Hematopoietic multipotent progenitor cell treated with erythropoietin and hydrocortisone succinate and interleukin-3 and kit ligand, for 15 days (in vitro differentiated cells): ENCODE measurements at regions not wholly inside any gene's neighbourhood (a gene's known extent, or its start where the extent isn't known, plus 50 kb on each side); places are given as distances from the start of the nearest gene placed in this dataset.

Source experiments
- DNase-seq: peaks from one replicate; pipeline ENCODE4 v3.0.0-alpha.2; 2015; ENCODE audit warnings: low spot score

DNA sequence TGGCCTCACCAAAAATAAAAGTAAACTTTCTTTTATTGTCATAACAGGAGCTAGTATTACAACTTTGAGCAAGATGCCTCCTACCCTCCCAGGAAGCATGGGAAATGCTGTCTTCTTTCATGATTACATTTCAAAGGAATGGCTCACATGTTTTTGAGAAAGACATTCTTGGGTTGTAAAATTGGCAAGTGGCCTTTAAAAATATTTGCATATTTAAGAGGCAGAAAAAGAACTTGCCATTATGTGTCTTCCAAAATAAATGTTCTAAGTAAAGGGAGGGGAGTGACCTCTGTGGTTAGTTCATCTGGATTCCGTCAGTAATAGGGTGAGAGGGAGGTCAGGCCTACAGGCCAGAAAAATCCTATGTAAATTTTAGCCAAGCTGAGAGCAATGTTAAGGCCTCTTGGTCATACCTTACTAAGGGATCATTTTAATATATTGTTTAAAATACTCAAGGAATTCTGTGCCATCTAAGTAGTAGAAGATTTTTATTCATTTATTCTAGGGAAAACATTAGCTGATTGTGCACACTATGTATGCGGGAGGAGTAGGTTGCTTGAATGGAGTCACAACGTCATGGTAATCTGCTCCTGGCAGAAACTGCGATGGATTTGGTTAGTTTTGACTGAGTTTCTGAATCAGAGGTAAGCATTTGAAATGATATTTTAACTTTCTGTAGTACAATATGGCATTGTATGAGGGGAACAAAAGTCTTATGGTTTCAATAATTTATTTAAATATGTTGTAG is 1485.7 kb upstream of the CDH9 start:
- DNase-seq, result no peak

GRCh38 chr5:28523416-28523815 is 1485.0 kb upstream of the CDH9 start:
- no peak for DNase-seq

GRCh38 chr5:28517691-28518090 is 1479.3 kb upstream of the CDH9 start:
- DNase-seq, result no peak

GRCh38 chr5:28516722-28517121 is 1478.3 kb upstream of the CDH9 start:
- no peak for DNase-seq

- DNase-seq, result no peak
Observed at GRCh38 chr5:28512648-28513047, 1474.3 kb upstream of the CDH9 start.

DNA sequence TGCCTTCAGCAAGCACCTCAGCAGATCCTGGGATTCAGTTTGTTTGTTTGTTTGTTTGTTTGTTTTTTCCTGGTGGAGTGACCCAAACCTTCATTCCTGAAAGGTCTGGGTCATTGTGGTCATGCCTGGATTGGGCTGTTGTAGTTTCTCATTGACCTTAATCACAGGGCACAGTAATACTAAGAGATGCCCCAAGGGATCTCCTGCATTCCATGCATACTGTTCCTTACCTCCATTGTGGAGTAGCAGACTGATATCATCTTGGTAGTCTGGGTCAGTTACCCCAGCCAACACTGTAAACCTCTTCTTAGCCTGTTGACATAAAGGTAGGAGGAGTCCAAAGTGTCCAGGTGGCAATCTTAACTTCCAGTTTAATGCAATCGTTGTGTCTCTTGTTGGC is 1466.7 kb upstream of the CDH9 start:
- no peak for DNase-seq

GRCh38 chr5:28500511-28500910 is 1462.1 kb upstream of the CDH9 start:
- DNase-seq, result no peak

DNA sequence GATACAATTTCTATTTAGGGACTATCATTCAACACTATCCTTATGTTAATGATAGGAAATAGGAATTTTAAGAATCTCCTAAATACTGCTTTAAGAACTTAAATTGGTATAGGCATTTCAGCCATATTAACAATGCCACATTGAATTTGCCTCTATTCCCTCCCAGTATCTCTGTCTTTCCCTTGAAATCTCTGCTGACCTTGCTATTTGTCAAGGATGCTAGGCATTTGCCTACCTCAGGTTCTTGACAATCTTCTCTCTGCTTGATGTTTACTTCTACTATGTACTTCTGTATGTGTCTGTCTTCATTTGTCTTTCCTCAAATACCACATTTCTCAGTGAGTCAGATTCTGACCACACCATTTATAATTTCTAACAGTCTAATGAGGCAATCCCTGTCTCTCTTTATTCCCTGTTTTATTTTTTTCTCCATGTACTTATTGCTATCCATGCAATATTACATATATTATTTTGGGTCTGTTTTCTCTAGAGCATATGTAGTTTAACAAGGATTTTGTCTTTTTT is 1461.4 kb upstream of the CDH9 start:
- no peak for DNase-seq

GRCh38 chr5:28495876-28496275 is 1457.5 kb upstream of the CDH9 start:
- no peak for DNase-seq

- no peak for DNase-seq
Observed at GRCh38 chr5:28493456-28493855, 1455.1 kb upstream of the CDH9 start.

- no peak for DNase-seq
Observed at GRCh38 chr5:28488752-28489151, 1450.4 kb upstream of the CDH9 start.

GRCh38 chr5:28483327-28484025 is 1445.1 kb upstream of the CDH9 start:
- no peak for DNase-seq

GRCh38 chr5:28473531-28474107 is 1435.2 kb upstream of the CDH9 start:
- no peak for DNase-seq

- no peak for DNase-seq
Observed at GRCh38 chr5:28468166-28468565, 1429.8 kb upstream of the CDH9 start.

GRCh38 chr5:28463728-28464127 is 1425.3 kb upstream of the CDH9 start:
- no peak for DNase-seq

GRCh38 chr5:28451483-28451882 is 1413.1 kb upstream of the CDH9 start:
- no peak for DNase-seq

DNA sequence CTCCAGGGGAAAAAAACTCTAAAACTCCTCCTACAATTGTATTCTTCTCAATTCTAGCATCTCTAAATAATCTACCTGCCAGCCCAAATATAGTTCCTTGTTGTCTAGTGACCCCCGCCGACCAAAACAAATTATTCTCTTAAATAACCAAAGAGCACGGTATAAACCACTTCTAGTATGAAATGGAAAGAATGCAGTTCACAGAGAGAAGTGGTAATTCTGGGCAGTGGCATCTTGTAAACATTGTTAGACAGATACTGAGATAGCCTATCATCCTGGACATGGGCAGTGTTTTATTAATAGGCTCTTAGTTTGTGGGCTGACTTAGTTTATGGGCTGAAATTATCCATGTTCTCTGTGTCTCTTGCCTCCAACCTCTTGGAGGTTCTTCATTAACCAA is 1412.6 kb upstream of the CDH9 start:
- DNase-seq, result no peak

- no peak for DNase-seq
Observed at GRCh38 chr5:28448791-28449190, 1410.4 kb upstream of the CDH9 start.

DNA sequence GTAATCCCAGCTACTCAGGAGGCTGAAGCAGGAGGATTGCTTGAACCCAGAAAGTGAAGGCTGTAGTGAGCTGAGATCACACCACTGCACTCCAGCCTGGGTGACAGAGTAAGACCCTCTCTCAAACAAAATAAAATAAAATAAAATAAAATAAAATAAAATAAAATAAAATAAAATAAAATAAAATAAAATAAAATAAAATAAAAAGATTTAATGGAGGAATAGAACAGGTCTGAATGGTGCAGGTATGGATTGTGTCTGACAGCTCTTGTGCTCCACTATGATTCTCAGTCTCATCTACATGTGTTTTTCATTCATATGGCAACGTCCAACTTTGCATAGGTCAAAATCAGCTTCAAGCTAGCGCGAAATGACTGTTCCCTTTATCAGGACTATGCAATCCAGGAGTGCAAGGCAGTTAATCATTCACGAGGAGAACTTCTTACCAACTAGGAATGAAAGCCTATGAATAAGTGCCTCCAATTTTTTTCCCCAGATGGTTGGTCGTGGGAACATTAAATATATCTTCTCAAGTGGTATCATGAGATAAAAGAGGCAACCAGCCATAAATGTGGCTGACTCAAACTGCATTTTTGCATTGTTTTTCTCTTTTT is 1392.3 kb upstream of the CDH9 start:
- DNase-seq, result no peak

- no peak for DNase-seq
Observed at GRCh38 chr5:28421141-28421540, 1382.8 kb upstream of the CDH9 start.

DNA sequence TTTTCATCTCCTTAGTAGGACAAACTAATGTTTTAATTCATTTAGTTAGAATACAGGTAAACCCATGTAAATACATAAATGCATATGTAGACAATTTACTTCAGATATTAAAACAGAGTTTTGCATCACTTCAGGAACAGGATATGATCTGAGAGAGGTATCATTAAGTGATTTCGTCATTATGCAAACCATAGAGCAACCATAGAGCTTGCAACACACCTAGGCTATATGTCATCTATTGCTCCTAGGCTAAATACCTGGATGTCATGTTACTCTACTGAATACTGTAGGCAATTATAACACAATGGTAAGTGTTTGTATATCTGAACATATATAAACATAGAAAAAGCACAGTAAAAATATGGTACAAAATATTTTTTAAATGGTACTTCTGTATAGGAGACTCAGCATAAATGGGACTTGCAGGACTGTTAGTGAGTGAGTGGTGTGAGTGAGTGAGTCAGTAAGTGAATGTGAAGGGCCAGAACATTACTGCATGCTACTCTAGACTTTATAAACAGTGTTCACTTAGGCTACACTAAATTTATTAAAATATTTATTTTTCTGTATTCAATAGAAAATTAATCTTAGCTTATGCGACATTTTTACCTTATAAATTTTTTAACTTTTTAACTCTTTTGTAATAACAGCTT is 1377.5 kb upstream of the CDH9 start:
- no peak for DNase-seq

DNA sequence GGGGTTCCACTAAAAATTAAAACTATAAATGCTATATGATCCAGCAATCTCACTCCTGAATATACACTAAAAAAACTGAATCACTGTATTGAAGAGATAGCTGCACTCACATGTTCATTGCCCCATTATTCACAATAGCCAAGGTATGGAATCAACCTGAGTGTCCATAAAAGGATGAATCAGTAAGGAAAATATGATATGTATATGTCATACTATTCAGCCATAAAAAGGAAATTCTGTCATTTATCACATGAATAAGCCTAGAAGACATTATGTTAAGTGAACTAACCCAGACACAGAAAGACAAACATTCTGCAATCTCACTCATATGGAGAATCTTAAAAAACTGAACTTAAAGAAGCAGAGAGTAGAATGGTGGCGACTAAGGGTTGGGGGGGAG is 1376.2 kb upstream of the CDH9 start:
- no peak for DNase-seq
